NCI-H460 (cell line): ENCODE measurements at regions not wholly inside any gene's neighbourhood (a gene's known extent, or its start where the extent isn't known, plus 50 kb on each side); places are given as distances from the start of the nearest gene placed in this dataset.
"Not testable (repeated sequence)": the region's sequence is repeated elsewhere in the genome, so short reads cannot be mapped to it uniquely, and the experiment has no call there.

Experiments used
- DNase-seq: peaks from one replicate; pipeline ENCODE4 v3.0.0-alpha.2; 2016; ENCODE audit warnings: low read depth; ENCODE audit errors: extremely low read depth
- small RNA-seq, 2 experiments: library from RNA; depleted of rRNA; stranded (forward); fragments of <200 nt; gene quantifications; one replicate each; pipeline ENCODE3, GENCODE V24; 2014

- DNase-seq = no peak
These were observed 107.2 kb upstream of the ALCAM start for GRCh38 chr3:105259496-105259895.

DNA sequence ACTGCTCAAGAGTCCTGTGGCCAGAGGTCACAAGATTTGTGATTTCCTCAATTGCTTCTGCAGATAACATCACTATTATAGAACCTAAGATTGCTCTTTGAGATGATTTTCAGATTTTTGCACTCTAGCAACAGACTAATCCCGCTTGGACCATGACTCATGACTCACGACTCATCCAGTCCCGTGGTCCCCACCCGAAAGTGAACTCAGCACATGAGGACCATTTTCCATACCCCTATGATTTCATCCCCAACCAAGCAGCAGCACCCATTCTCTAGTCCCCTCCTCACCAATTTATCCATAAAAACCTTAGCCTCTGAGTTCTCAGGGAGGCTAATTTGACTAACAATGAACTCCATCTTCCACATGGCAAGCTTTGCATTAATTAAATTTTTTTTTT lies 106.3 kb upstream of the ALCAM start:
- DNase-seq = no peak

GRCh38 chr3:105274536-105274935 lies 92.2 kb upstream of the ALCAM start:
- DNase-seq = no peak

DNA sequence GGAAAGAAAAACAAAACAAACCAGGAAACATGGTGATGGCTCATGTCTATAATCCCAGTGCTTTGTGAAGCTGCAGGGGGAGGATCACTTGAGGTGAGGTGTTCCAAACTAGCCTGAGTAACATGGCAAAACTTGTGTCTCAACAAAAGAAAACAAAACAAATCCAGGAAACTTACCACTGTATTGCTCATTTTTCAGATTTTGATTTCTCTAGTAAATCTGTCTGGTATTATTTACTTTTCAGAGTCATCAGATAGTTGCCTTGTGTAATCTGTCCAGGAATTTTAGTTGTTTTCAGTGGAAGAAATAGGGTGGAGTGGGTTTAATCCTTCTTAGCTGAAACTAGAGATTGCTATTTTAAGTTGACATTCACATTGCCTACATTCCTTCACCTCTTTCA lies 91.8 kb upstream of the ALCAM start:
- no peak for DNase-seq

- no peak for DNase-seq
These were observed 89.1 kb upstream of the ALCAM start for GRCh38 chr3:105277656-105278055.

DNA sequence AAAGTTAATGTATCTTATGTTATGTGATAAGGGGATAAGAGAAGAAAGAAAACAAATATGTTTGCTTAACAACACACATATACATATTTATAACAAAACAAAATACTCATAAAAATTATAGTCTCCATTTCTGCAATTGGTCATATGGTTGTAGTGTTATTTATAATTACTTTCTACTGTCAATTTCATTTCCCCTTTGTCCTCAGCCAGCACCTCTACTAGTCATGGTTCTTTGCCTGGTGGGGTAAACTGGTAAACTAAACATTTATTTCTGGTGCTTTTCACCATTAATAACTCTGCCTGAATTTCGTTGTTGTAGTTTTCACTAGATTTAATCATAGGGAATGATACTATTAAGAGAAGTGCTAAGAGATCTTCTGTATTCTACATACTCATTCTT lies 88.0 kb upstream of the ALCAM start:
- DNase-seq = no peak

GRCh38 chr3:105281989-105282388 lies 84.7 kb upstream of the ALCAM start:
- no peak for DNase-seq

DNA sequence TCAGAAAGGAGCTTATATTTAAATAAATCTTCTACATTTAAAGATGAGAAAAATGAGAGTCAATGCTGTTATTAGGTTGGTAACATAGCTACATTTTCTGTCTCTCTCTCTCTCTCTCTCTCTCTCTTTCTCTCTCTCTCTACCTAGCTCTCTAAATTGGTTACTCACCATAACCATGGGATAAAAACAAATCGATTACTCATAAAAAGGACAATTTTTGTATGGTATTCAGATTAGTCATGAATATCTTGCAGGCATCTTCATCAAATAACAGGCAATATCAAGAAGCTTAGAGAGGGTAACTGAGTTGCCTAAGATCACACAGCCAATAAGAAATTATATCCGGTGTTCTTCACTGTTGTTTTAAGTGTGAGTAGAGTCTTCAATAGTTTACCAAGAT lies 81.8 kb upstream of the ALCAM start:
- DNase-seq = no peak

- DNase-seq = no peak
These were observed 81.0 kb upstream of the ALCAM start for GRCh38 chr3:105285653-105286241.

DNA sequence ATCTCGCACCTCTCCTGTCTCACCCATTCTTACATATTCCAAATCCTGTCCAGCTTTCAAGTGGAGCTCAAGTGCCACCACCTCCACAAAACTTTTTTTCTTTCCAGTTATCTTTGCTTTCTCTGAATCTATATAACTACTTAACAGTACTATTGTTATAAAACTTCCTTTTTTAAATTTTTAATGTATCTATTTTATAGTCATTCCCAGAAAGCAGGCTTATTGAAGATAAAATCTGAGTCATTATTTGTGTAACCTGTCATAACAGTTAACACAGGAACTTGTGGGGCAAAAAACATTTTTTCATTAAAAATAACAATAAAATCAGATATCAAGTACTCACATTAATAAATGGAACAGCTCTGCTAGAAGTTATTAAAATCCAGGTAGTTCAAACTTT lies 73.3 kb upstream of the ALCAM start:
- DNase-seq = no peak

GRCh38 chr3:105296182-105296822 lies 70.4 kb upstream of the ALCAM start:
- not testable (repeated sequence) for DNase-seq

GRCh38 chr3:105304487-105304886 lies 62.2 kb upstream of the ALCAM start:
- no peak for DNase-seq

DNA sequence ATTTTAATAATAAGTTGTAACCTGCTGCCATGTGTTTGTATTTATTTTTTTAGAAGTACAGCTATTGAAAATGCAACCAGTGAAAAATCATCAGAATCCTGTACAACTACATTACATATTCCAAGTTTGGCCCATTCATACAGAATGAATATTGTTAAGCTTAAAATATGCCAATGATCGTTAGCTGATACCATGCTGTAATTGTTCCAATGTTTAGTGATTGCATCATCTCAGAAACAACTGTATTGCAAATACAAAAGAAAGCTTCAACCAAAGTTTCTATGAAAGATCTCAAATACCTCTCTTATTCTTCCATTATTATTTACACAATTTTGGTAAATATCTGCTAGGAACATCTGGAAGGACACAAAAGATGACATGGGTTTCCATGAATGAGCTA lies 51.6 kb upstream of the ALCAM start:
- DNase-seq = no peak

DNA sequence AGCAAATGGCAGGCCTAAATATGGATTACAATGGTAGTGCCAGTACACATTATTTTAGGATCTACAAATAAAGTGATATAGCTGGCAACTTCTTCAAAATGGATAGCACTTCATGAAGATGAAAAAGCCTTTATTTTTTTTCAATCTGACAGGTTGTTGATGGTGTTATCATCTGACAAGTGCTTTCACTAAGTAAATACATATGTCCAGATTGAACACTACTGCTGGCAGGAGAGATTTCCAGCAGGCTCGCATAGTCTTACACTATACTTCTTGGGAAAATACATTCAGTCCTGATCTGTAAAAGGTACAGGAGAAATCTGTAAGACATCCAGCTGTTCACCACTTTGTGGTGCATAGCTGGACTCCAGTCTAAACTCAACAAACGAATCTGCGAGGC lies 50.9 kb upstream of the ALCAM start:
- DNase-seq = no peak

DNA sequence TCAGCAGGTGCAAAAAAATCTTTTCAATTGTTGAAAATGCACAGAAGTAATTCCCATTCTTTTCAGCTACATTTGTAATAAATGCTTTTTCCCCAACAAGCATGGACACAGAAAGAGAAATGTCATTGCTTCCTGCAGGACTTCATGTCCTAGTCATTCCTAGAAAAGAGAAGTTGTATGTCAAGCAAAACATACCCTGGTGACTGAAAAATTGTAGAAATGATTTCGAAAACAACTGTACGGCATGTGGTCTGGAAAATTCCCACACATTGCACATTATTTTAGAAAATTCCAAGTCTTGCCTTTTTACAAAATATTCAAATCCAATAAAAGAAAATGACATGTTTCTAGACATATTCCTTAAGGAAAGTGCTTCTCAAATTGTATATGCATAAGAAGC lies 50.4 kb upstream of the ALCAM start:
- no peak for DNase-seq

Small RNA genes in the stretch of these regions (small RNA-seq; reads per million reads assigned to genes)
- 0 reads per million in 2 experiments for gene MIR548AB
- 0 reads per million in 2 experiments for gene NDUFA4P2
- 0.02 to 0.12 reads per million in 2 experiments for gene RNU1-43P
- gene RNU6-461P = 0 reads per million in 2 experiments
- 0 reads per million in 2 experiments for gene TUBBP11
